ENCODE measurements at regions not wholly inside any gene's neighbourhood (a gene's known extent, or its start where the extent isn't known, plus 50 kb on each side); places are given as distances from the start of the nearest gene placed in this dataset.
A peak's percentile ranks its signal among the peaks of the same experiment; 100 is the strongest.
"Not testable (repeated sequence)": the region's sequence is repeated elsewhere in the genome, so short reads cannot be mapped to it uniquely, and the experiment has no call there.

DNA sequence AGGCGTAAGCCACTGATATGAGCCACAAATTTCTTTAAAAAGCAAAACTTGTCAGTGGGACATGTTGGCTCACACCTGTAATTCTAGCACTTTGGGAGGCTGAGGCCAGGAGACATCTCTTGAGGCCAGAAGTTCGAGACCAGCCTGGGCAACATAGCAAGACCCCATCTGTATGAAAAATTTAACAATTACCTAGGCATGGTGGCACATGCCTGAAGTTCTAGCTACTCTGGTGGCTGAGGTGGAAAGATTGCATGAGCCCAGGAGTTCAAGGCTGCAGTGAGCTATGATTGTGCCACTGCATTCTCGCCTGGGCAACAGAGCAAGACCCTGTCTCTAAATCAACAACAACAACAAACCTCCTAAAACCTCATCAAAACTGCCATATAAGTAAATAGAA lies 147.6 kb upstream of the BARHL2 start:
- no peaks in the 10 kb centered on the region for H3K36me3 Mint-ChIP-seq (ENCODE audit: low read depth)
- H3K27ac Mint-ChIP-seq, result no peak overlapping the region
- H3K27me3 Mint-ChIP-seq, result peaks cover 10% of the 10 kb centered on the region
- no peaks in the 10 kb centered on the region for H3K4me1 Mint-ChIP-seq (ENCODE audit: low read depth)
- H3K9me3 Mint-ChIP-seq, result no peaks in the 10 kb centered on the region
- no peak overlapping the region for H3K4me3 Mint-ChIP-seq

DNA sequence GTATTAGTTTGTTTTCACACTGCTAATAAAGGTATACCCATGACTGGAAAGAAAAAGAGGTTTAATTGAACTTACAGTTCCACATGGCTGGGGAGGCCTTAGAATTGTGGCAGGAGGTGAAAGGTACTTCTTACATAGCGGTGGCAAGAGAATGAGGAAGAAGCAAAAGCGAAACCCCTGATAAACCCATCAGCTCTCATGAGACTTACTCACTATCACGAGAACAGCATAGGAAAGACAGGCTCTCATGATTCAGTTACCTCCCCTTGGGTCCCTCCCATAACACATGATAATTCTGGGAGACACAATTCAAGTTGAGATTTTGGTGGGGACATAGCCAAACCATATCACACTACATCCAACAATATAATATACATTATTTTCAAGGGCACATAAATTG lies 145.7 kb upstream of the BARHL2 start:
- no peaks in the 10 kb centered on the region for H3K9me3 Mint-ChIP-seq
- H3K27me3 Mint-ChIP-seq, result peaks cover 14% of the 10 kb centered on the region
- no peaks in the 10 kb centered on the region for H3K4me1 Mint-ChIP-seq (ENCODE audit: low read depth)
- H3K4me3 Mint-ChIP-seq, result no peak overlapping the region
- no peaks in the 10 kb centered on the region for H3K36me3 Mint-ChIP-seq (ENCODE audit: low read depth)
- no peak overlapping the region for H3K27ac Mint-ChIP-seq

DNA sequence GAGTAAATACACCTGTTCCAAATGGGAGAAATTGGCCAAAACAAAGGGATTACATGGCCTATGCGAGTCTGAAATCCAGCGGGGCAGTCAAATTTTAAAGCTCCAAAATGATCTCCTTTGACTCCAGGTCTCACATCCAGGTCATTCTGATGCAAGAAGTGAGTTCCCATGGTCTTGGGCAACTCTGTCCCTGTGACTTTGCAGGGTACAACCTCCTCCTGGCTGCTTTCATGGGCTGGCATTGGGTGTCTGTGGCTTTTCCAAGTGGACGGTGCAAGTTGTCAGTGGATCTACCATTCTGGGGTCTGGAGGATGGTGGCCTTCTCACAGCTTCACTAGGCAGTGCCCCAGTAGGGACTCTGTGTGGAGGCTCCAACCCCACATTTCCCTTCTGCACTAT lies 144.3 kb upstream of the BARHL2 start:
- peaks cover 17% of the 10 kb centered on the region for H3K27me3 Mint-ChIP-seq
- not testable (repeated sequence) for H3K27ac Mint-ChIP-seq; H3K9me3 Mint-ChIP-seq; H3K36me3 Mint-ChIP-seq (ENCODE audit: low read depth); H3K4me3 Mint-ChIP-seq; H3K4me1 Mint-ChIP-seq (ENCODE audit: low read depth)

DNA sequence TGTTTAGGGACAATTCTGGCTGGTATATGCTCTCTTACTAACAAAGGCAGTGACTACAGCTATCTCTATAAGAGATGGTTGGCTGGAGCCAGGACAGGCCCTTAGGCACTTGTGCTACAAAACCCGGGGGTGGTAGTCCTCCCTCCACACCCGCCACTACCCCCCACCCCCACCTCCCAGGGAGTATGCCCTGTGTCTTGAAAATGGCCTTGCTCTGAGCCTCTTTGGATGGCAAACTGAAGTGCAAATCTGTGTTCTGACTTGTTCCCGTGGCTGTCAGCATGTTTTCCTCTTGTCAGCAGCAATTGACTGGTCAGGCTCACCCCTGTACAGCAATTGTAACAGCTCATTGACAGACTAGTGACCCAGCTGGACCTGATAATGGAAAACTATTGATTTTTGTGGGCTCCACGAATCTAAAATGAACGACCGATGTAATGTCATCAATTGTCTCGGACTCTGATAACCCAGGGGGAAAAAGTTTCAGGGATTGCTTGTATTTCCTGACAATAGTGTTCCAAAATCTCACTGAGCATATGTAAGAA lies 139.4 kb upstream of the BARHL2 start:
- no peak overlapping the region for H3K27ac Mint-ChIP-seq
- H3K27me3 Mint-ChIP-seq, result peaks cover 39% of the 10 kb centered on the region

DNA sequence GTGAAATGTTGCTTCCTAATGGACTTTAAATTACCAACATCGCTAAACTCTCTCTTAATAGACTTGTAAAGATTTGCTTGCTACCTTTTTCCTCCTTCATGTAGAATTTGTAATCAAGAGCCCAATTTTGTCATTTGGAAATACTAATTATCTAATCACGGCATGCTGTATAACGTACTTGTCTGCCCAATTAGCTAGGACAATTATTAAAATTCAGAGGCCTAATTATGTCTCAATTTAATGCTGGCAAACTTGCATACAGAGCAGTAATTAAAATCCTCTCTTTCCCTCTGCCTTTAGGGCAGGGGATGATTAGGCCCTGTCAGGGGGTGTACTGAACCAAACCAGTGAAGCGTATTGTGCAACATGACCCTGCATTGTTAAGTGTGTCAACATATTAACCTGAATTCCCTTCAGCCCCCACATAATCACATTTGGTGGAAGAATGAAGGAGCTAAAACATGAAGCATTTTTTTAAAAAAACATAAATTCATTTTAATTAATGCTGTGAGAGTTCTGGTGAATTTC lies 137.4 kb upstream of the BARHL2 start:
- Mint-ChIP-seq H3K9me3 (no peaks in the 10 kb centered on the region), H3K36me3 (ENCODE audit: low read depth) (no peaks in the 10 kb centered on the region), H3K27ac (no peak overlapping the region), H3K4me3 (no peak overlapping the region), H3K27me3 (peaks cover 48% of the 10 kb centered on the region), H3K4me1 (ENCODE audit: low read depth) (peaks cover 7% of the 10 kb centered on the region)

More for the DNA sequence above, 139.4 kb upstream of the BARHL2 start:
- H3K4me1 Mint-ChIP-seq (ENCODE audit: low read depth), result peaks cover 7% of the 10 kb centered on the region
- no peaks in the 10 kb centered on the region for H3K9me3 Mint-ChIP-seq
- no peak overlapping the region for H3K4me3 Mint-ChIP-seq
- H3K36me3 Mint-ChIP-seq (ENCODE audit: low read depth), result no peaks in the 10 kb centered on the region

DNA sequence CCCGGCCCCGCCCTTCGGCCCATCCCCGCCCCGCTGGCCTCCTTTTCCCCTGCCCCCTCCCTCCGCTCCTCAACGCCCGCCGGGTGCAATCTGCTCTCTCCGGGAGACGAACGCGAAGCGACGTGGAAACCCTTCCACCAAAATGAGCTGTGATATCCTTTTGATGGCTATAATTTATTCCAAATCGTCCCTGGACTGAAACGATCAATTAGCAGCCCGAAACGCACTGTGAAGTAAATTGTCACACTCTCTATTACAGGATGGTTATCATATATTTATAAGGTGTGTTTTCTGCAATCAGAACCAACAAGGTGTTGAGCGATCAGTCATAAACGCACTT lies 134.6 kb upstream of the BARHL2 start:
- H3K4me3 Mint-ChIP-seq, result peak overlapping the region; percentile 70
- H3K36me3 Mint-ChIP-seq (ENCODE audit: low read depth), result no peaks in the 10 kb centered on the region
- H3K9me3 Mint-ChIP-seq, result no peaks in the 10 kb centered on the region
- H3K27me3 Mint-ChIP-seq, result peaks cover 65% of the 10 kb centered on the region
- H3K27ac Mint-ChIP-seq, result no peak overlapping the region
- peaks cover 7% of the 10 kb centered on the region for H3K4me1 Mint-ChIP-seq (ENCODE audit: low read depth)

DNA sequence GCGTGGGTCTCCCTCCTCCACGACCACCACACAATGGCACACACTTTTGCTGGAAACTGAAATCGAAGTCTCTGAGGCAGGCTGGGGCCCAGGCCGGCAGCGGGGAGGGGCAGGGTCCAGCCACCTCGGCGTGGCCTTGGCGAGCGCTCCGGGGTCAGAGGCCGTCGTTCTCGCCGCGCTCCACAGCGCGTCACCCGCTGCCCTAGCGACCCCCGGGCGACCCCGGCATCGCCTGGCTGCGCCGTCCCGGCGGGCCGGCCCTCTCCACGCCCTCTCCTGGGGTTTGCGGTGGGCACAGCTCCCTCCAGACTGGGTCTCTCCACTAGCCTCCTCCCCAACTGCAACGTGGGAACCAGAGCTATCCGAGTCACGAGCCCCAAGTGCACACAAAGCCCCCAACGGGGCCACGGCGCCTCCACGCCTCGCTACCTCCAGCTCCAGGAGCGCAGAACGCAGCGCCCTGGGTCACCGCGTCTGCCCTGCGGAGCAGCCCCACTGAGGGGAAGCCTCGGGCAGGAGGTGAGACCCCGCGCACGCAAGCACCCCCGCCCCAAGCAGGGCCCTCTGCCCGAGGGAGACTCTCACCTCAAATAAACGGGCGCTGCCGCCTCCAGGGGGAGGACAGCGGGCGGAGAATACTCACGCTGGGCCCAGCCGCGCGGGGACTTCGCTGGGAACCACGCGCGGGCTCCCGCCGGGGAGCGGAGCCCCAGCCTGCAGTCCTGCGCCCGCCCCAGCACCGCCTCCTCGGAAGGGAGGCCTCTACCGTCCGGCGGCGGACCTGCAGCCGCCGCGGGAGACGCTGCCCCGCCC lies 134.0 kb upstream of the BARHL2 start:
- peaks cover 62% of the 10 kb centered on the region for H3K27me3 Mint-ChIP-seq
- no peaks in the 10 kb centered on the region for H3K9me3 Mint-ChIP-seq
- H3K36me3 Mint-ChIP-seq (ENCODE audit: low read depth), result no peaks in the 10 kb centered on the region
- peak overlapping the region; percentile 70 for H3K4me3 Mint-ChIP-seq
- no peak overlapping the region for H3K27ac Mint-ChIP-seq
- peaks cover 7% of the 10 kb centered on the region for H3K4me1 Mint-ChIP-seq (ENCODE audit: low read depth)

DNA sequence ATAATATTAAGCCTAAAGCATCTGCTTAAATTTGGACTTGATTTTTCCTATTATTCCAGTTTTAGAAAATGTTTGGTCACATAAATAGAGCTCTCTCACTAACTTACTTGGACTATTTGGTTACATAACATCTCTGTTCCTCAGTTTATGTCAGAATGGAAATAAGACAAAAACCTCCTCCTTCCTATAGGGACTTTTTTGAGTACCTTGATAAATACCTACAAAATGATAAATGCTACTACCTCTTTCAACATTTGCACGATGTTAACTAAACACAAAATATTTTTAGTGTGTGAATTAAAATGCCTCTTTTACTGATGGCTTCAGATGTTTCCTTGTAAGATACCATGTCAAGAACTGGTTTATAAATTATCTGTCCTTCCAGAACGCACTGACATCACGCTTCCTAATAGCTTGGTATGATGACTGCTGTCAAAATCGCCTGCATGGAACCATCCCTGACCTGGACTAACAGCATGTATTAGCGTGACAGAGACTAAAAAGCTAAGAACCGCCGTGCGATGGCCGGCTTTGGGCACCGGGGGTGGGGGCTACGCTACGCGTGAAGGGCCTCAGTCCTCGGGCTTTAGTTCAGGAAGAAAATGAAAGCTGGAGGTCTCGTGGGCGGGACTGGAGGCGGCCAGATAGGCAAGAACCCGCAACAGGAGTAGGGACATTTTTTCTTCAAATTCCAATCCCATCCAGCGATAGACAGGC lies 133.2 kb upstream of the BARHL2 start:
- H3K4me1 Mint-ChIP-seq (ENCODE audit: low read depth), result peaks cover 7% of the 10 kb centered on the region
- no peaks in the 10 kb centered on the region for H3K36me3 Mint-ChIP-seq (ENCODE audit: low read depth)
- H3K9me3 Mint-ChIP-seq, result no peaks in the 10 kb centered on the region
- peak overlapping the region; percentile 70 for H3K4me3 Mint-ChIP-seq
- H3K27me3 Mint-ChIP-seq, result peaks cover 62% of the 10 kb centered on the region
- H3K27ac Mint-ChIP-seq, result no peak overlapping the region

DNA sequence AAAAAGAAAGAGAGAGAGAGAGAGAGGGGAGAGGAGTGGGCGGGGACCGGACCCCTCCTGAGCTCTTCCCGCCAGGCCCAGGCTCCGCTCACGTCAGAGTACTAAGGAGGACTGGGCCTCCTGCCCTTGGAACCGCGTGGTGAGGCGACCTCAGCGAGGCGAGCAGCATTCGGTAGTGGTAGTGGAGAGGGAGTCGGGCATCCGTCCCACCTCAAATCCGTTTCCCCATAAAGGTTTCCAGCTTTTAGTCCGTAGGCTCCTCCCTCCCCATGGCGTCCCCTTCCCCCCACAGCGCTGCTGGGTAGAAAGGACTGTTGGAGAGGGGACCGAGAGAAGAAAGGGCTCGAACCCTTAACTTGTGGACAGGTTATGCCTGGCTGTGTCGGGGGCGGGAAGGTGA lies 124.4 kb upstream of the BARHL2 start:
- Mint-ChIP-seq H3K9me3 (no peaks in the 10 kb centered on the region), H3K27me3 (peaks cover 86% of the 10 kb centered on the region), H3K4me1 (ENCODE audit: low read depth) (peaks cover 4% of the 10 kb centered on the region)

DNA sequence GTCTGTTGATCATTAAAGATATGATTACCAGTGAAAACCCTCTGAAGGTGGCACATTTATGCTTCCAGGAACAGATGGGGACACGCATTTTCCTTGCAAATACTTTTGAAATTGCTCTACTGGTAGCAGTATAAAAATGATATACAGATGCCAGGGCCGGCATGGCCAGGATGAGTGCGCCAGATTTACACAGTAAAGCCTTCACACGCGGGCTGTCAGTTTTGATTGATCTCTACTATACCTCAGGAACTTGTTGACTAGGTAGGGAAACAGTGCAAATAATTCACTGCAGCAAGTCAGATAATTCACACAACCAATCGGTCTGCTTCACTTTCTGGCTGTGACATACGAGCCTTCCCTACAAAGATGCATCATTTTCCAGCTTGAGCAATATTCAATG lies 123.2 kb upstream of the BARHL2 start:
- H3K4me1 Mint-ChIP-seq (ENCODE audit: low read depth), result peaks cover 7% of the 10 kb centered on the region
- peaks cover 6% of the 10 kb centered on the region for H3K36me3 Mint-ChIP-seq (ENCODE audit: low read depth)
- no peak overlapping the region for H3K4me3 Mint-ChIP-seq
- H3K27me3 Mint-ChIP-seq, result peaks cover 85% of the 10 kb centered on the region
- no peak overlapping the region for H3K27ac Mint-ChIP-seq
- H3K9me3 Mint-ChIP-seq, result no peaks in the 10 kb centered on the region

More for the DNA sequence above, 124.4 kb upstream of the BARHL2 start:
- Mint-ChIP-seq H3K4me3 (no peak overlapping the region), H3K27ac (no peak overlapping the region), H3K36me3 (ENCODE audit: low read depth) (peaks cover 5% of the 10 kb centered on the region)

DNA sequence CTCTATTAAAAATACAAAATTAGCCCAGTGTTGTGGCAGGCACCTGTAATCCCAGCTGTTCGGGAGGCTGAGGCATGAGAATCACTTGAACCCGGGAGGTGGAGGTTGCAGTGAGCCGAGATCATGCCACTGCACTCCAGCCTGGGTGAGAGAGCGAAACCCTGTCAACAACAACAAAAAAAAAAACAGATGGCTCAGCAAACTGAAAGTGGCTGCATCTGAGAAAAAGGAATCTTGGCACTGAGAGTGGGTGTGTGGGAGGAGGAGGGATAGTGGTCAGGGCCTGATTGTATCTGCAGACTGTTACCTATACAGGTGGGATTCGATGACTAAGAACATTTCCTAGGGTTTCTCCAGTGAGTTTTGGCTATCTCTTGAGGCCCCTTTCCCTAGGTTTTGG lies 122.2 kb upstream of the BARHL2 start:
- H3K9me3 Mint-ChIP-seq, result no peaks in the 10 kb centered on the region
- no peak overlapping the region for H3K4me3 Mint-ChIP-seq
- peaks cover 17% of the 10 kb centered on the region for H3K4me1 Mint-ChIP-seq (ENCODE audit: low read depth)
- H3K27ac Mint-ChIP-seq, result no peak overlapping the region
- peaks cover 88% of the 10 kb centered on the region for H3K27me3 Mint-ChIP-seq
- peaks cover 6% of the 10 kb centered on the region for H3K36me3 Mint-ChIP-seq (ENCODE audit: low read depth)

DNA sequence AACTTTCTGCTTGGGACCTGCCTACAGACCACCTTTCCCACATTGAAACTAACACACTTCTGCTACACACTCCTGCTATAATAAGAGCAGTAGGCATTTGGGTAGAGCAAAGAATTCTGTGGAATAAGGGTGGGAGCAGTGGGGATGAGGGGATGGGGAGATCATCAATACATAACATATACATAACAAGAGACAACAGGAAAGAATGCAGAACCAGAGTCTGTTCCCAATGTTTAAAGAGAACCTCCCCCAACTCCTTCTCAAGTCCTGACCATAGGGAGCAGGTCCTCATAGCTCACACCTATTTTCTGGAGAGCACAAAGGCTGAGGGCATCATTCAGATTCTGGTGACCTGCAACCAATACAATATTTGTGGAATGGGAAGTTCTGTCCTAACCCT lies 121.6 kb upstream of the BARHL2 start:
- peaks cover 89% of the 10 kb centered on the region for H3K27me3 Mint-ChIP-seq
- peaks cover 6% of the 10 kb centered on the region for H3K36me3 Mint-ChIP-seq (ENCODE audit: low read depth)
- no peak overlapping the region for H3K27ac Mint-ChIP-seq
- no peaks in the 10 kb centered on the region for H3K9me3 Mint-ChIP-seq
- H3K4me1 Mint-ChIP-seq (ENCODE audit: low read depth), result peaks cover 23% of the 10 kb centered on the region
- no peak overlapping the region for H3K4me3 Mint-ChIP-seq

DNA sequence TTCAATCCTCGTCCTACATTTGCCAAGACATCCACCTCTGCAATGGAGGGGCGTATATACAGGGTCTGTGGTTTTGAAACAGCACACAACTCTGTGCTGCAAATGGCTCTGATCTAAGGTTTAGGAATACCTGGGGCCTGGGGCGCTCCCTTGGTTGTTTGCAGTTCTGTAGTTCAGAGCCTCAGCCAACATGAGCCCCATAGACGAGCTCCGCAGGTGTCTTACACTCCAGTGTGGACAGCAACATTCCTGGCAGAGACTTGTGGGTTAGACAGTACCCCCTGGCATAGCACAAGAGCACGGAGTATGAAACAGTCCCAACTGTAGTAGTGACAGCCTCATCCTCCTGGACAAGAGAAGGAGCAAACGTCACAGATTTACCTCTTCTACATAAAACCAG lies 120.3 kb upstream of the BARHL2 start:
- Mint-ChIP-seq H3K27me3 (peaks cover 89% of the 10 kb centered on the region), H3K4me3 (no peak overlapping the region), H3K4me1 (ENCODE audit: low read depth) (peaks cover 25% of the 10 kb centered on the region)

DNA sequence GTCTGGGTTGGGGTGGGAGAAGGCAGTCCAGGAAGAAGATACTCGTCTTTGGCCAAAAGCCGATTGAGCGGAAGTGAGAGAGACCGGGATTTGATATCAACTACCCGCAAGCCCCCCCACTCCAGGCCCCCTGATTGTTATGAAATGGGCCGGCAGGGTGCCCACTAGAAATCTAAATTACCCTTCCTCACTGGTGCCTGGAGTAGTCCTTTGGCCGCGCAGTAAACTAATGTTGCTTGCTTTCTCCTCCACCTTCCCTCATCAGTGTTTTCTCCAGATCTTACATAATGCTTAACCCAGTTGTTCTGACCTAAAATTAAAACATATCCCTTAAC lies 119.2 kb upstream of the BARHL2 start:
- Mint-ChIP-seq H3K27me3 (peaks cover 89% of the 10 kb centered on the region), H3K4me1 (ENCODE audit: low read depth) (peaks cover 25% of the 10 kb centered on the region), H3K36me3 (ENCODE audit: low read depth) (peaks cover 6% of the 10 kb centered on the region), H3K4me3 (peak overlapping the region; percentile 63), H3K9me3 (no peaks in the 10 kb centered on the region), H3K27ac (no peak overlapping the region)

More for the DNA sequence above, 120.3 kb upstream of the BARHL2 start:
- Mint-ChIP-seq H3K27ac (no peak overlapping the region), H3K36me3 (ENCODE audit: low read depth) (peaks cover 6% of the 10 kb centered on the region), H3K9me3 (no peaks in the 10 kb centered on the region)

DNA sequence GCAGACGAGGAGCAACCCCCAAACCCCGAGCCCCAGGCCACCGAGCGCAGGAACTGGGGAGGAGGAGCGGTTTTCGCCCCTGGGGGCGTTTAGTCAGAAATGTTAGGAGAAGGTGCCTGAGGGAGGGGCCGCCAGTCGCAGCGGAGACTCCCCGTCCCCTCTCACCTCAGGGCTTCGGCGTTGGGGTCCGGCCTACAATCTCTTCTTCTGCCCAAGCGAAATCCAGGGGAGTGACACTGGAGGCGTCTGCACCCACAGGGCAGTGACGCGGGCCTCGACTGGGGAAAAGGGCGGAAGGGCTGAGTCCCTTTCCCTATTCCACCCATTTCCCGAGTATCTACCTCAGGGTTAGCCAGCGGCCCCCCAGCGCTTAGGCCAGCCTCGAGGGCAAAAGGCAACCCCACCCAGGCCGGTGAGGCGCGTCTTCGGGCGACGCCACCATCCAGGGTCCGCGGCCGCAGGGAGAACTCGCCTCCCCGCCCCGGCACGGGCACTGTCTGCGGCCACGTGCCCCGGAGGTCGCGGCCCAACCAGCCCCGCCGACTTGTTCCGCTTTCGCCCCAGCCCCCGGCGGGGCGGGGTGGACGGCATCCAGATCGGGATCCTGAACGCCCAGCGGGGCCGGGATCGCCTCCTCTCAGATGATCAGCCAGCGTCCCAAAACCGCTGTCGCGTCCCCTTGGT lies 118.7 kb upstream of the BARHL2 start:
- Mint-ChIP-seq H3K9me3 (no peaks in the 10 kb centered on the region), H3K27ac (no peak overlapping the region), H3K4me3 (peak overlapping the region; percentile 63), H3K36me3 (ENCODE audit: low read depth) (peaks cover 6% of the 10 kb centered on the region), H3K4me1 (ENCODE audit: low read depth) (peaks cover 25% of the 10 kb centered on the region), H3K27me3 (peaks cover 89% of the 10 kb centered on the region)
